HT1080 (cell line): ENCODE measurements at regions not wholly inside any gene's neighbourhood (a gene's known extent, or its start where the extent isn't known, plus 50 kb on each side); places are given as distances from the start of the nearest gene placed in this dataset.

Source experiments
- DNase-seq: peaks from one replicate; pipeline ENCODE4 v3.0.0-alpha.2; 2015; ENCODE audit warnings: low read depth

DNA sequence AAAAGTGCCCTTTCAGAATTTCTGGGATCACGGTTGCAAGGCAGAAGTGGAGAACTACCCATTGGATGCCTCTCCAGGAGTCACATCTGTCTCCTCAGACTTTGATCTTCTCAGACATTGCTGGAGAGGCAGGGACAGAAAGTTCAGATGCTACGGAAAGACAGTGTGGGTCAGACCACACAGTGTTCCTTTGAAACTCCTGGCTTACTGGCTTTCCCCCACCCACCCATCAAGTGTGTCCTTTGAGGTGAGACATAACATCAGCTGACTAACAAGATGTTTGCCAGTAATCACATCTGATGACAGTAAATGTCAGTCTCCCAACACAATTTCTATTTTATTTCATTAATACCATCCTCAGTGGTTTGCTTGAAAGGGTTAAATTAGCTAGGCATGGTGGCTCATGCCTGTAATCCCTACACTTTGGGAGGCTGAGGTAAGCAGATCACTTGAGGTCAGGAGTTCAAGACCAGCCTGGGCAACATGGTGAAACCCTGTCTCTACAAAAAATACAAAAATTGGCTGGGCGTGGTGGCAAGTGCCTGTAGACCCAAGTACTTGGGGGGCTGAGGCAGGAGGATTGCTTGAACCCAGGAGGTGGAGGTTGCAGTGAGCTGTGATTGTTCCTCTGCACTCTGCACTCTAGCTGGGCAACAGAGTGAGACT lies 67.2 kb upstream of the SNX9 start:
- no peak for DNase-seq

DNA sequence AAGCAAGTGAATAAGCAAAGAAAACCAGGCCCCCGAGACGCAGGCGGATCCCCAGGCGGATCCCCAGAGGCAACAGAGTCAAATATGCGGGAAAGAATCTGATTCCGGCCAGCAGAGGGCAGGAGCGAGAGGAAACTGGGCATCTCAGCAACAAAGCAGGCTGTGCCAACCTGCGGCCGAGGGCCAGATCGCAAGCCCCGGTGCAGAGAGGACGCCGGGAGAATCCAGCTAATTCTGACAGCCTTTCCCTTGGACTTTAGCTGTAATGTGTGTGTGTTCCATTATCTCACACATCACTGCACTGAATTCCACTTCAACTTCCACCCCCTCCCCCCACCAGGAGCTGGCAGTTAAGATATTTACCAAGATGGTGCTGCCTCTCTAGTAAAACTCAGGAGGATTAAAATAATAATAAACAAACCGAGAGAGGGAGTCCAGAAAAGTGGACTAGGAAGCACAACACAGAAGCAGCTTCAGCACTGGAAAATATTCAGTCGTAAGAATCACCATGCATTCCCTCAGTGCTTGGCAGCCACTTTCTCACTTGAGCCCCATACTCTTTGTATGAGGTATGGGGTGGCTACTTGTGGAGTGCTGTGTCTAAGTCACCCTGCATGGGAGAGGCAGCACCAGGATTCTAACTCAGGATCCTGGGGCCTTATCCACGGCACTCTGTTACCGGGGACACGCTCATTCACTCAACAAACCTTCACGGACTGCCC lies 66.2 kb upstream of the SNX9 start:
- DNase-seq: peak; percentile 76

DNA sequence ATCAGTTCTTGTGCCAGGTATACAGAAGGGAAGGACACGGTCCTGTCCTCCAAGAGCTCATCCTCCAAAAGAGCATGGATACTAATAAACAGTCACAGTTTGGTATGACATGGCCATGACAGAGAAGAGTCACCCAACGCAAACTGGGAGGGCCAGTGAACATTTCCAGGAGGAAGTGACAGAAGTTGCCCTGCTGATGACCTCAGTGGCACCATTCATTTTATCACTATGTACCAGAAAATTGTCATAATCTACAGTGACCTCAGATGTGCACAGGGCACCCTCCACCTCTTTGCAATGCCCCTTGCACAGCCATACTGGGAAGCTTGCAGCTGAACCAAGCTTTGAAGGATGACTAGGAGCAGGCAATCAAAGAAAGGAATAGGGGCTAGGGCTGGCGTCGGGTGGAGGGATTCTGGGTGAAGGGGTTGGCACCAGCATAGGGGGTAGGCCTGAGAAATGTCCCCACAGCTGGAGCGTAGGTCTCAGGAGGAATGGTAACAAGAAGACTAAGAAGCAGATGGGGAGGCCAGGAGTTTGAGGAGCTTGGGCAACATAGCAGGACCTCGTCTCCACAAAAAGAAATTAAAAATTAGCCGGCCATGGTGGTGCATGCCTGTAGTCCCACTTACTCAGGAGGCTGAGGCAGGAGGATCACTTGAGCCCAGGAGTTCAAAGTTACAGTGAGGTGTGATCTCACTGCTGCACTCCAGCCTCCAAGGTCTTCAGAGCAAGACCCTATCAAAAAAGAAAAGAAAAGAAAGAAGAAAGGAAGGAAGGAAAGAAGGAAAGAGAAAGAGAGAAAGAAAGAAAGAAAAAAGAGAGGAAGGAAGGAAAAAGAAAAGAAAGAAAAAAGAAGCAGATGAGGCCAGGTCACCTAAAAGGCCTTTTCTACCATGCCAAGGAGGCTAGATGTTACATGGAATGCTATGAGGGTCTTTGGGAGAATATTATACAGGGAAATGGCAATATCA lies 65.3 kb upstream of the SNX9 start:
- DNase-seq: no peak

DNA sequence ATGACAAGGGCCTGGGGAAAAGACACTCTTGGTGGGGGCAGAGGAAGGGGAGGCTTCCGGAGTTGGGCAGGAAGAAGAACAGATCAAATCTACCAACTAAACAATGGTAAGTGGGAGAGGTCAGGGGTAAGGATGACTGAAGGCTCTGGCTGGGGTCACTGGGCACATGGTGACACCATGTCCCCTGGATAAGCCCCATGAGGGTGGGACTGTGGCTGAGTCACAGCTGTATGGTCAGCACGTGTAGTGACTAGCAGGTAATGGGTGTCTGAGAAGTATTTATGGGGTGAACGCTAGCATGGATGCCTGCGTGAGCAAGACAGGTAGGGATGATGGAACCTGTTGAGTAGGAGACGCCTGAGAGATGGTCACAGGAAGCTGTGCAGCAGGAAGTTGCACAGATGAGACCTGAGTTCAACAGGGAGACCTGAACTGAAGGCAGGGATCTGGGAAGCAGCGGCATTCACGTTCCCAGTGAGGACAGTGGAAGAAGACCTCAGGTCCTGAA lies 64.5 kb upstream of the SNX9 start:
- no peak for DNase-seq

DNA sequence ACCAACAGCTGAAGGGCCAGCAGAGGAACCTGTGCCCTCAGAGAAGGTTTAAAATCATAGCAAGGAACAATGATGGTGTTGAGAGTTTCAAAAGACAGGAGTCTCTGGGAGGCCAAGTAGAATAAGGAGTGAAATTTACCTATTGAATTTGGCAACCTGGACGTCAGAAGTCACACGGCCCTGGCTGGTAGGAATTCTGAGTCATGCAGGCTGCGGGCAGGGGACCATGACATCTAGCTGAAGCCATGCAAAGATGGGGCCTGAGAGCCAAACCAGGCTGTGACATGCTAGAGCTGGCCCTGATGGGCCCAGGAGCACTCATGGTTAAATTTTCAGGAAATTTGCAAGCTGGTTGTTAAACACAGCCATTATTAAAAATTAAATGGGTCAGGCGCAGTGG lies 64.0 kb upstream of the SNX9 start:
- no peak for DNase-seq

DNA sequence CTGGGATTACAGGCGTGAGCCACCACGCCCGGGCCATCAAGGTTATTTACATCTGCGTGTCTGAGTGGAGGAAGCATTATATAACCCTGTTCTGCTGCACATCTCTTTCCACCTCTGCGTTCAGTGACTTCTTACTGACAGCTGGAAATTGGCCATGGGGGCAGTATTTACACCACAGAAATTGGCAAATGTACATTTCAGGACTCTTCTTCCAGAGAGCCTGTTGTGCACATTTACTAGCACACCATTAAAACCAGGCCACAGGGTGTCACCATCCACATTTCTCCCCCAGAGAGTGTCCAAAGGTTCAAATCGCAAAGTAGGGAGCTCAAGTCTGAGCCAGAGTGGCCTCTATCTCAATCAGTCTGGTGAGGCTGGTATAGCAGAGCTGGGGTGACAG lies 62.9 kb upstream of the SNX9 start:
- no peak for DNase-seq

DNA sequence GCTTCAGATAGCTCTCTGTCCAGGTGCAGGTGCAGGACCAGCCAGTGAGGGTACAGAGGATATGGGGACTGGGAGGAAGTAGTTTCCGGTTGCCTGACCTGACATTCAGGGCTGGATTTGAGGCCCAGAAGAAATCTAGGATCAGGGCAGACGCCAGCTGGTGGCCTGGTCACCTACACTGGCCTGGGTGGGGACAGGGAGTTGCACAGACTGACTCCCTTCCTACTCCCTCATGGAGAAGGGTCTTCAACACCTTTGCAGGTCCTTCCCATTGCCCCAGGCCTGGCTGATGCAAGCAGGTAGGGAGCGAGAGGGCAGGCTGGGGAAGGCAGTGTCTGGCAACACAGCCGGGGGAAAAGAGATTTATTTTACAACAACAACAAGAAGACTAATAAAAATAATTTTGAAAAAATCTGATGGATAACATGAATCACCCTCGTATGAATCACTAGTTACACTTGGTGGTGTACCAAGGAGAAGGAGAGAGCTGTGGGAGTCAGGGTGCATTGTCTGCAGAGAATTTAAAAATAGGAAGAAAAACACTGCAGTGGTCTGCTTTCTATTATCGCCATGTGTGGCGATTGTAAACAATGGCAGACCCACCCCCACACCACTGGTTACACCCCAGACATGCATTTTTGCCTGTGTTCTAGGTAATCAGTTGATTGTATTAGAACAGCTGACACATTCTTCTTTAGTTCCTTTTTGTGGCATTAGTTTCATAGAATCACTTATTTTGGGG lies 62.3 kb upstream of the SNX9 start:
- peak; percentile 88 for DNase-seq

DNA sequence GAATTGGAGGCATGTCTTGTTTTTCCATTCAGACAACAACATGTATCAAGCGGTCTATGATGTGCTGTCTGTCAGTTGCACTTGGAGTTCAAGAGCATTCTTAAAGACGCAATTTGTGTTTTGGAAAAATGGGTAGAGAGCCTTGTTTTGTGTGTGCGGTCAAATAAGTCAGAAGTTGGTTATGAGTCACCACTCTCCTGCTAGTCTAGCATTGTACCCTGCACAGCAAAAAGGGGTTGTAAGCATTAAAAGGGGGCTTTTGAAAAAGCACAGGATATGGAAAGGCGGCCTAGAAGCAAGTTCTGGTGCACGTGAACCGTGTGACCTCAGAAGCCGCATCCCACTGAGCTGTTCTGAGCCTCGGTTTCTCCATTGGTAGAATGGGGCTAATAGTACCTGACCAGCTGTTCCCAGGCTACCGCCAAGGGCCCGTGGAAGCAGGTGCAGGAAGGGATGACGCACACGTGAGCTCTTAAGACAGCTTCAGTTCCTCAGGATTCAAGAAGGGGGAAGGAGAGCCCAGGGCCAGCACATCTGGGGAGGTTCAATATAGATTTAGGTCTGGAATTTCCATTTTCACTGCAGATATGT lies 61.6 kb upstream of the SNX9 start:
- peak; percentile 80 for DNase-seq

DNA sequence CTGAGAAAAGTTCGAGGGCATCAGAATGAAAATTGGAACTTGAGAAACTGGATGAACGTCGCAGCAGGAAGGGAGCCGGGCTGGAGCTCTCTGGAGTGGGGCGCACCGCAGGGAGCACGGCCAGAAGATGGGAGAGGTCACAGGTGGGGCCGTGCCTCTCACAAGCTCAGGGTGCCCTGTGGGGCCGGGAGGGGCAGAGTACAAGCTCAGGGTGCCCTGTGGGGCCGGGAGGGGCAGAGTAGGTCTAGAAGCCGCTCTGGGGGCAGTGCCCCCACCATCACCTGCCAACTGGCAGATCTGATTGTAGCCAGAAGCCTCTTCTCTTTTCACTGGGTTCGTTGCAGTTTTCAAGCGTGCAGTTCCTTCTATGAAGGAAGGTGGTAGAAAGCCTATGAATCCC lies 61.1 kb upstream of the SNX9 start:
- DNase-seq: no peak

DNA sequence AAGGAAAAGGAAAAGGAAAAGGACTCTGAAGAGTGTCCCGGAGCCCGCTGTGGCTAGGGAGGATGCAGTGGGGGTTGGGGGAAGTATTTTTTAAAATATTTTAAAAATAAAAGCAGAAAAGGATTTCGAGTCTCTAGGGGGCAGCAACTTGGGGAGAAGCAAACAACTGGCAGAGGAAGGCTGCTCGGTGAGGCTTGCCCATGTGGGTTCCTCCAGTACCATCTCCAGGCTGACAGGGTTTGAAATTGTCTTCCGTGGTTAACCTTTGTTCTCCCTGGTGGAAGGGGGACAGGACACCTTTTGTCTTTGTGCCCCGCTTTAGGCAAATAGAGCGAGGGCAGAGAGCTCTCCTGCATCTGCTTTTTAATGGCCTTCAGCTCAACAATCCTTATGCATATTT lies 60.4 kb upstream of the SNX9 start:
- DNase-seq: no peak

DNA sequence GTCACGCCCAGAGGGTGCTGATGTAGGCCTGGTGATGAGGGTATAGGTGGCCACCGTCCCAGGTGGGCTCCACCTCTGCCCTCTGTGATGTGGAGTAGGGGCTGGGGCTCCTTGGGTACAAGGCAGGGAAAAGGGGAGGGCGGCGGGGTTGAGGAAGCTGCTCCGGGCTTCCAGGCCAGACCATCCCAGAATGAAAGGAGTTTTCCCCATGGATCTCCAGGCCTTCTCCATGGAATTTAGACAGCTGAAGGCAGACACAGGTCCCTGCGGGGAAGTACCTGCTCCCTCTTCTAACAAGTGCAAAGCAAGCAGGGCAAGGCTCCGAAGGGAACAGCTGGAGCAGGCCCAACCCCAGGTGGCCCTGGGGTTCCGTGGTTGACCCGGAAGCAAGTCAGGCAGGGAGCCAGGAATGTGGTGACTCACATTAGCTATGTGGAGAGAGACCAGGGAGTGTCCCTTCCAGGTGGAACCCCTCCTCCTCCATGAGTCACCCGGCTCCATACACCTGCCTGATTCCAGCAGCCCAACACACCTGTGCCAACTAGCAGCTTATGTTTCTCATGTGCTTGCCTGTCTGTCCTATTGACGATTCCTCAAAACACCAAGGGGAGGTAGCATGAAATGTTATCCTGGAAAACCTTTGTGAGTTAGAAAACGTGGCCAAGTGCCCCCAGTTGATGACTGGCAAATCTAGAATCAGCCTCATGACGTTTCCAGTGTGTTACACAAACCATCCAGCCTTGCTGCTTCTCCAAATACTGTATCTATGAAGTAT lies 59.7 kb upstream of the SNX9 start:
- DNase-seq: peak; percentile 85

DNA sequence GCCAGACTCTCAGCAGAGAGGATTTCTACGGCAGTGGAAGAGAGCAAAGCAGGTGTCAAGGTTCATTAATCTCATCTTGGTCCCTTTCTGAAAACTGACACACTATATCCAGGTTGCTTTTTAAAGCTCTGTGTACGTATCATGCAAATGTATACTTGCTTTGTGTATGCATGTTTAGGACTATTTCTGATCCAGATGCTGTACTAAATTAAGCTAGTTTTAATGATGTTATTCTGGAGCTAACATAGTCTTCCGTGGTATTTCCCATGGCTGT lies 59.2 kb upstream of the SNX9 start:
- no peak for DNase-seq

DNA sequence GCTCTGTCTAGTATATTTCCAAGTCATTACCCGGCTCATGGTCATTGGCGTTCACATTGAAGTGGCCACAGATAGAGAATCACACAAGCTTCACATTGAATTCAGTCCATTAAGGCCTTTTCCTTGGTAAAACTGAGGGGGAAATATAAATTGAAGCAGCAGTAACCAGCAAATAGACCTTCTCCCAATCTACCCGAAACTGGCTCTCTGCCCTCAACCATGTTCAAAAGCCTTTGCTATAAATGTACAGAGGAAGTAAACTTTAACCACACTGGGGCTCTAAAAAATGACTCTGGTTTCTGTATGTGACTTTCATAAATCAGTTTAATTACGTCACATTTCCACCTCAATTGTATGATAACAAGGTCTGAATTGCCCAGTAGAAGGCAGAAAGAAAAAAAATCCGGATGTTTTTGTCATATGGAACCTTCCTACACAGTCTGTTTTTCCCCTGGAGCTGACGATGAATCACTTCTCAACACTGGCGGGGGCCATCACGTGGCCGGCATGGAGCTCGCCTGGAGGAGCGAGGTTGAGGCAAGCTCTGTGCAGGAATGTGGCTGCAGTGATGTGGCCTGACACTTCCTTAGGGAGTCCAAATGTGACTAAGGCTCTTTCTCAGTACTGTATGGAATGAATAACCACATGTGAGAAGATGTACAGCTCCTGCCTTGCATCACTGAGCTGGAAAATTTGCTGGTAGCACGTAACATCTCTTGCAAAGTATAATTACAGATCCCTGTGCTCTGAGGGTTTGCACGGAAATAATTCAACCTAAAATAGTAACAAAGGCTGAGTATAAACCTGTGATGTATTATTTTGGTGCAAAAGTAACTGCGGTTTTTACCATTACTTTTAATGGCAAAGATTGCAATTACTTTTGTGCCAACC lies 58.6 kb upstream of the SNX9 start:
- DNase-seq: peak; percentile 100

DNA sequence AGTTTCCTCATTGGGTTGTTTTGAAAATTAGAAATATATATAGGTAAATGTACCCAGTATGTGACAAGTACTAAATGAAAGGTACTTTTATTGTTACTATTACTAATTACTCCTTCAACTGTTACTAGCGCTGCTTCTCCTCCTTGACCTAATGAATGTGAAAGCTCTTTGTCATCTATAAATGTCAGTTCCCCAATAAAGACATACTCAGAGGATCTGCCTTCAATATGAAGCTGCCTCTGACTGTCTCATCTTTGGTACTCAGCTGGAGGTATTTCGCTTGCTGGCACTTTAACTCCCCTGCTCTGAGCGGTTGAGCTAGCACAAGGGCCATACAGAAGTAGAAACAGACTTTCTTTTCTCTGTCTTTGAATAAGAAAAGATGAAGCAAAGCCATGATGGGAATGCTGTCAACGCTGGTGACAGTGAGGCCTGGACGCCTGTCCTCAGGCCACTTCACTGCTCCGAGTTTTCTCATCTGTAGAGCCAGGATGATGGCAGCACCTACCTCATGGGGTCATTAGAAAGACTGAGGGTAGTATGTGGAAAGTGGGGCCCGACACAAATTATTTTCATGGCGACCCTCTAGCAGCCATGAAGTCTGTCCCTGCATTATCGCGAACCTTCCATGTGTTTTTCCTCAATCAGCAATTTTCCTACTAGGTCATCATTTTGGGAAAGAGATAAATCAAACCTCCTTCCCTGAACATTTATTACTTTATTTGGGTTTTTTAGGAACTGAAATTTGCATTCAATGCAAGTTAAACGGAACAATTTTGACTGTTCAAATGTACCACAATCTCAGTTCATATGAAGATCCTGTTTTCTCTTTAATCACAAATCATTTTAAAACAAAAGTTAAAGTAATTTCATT lies 55.9 kb upstream of the SNX9 start:
- no peak for DNase-seq

DNA sequence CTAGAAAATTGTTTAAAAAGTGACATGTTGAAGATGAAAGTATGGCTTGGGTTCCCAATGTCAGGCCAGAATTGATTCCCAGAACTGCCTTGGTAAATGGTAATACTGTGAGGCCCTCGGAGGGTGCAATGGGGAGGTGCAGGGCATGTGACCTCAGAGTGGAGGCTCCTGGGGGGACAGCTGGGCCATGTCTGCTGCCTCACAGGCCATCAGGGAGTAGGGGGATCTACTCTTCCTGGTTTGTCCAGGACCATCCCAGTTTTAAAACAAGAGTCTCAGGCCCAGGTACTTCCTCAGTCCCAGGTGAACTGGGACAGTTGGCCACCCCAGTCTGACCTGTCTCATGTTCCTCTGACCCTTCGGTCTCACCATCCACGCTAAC lies 55.3 kb upstream of the SNX9 start:
- no peak for DNase-seq

DNA sequence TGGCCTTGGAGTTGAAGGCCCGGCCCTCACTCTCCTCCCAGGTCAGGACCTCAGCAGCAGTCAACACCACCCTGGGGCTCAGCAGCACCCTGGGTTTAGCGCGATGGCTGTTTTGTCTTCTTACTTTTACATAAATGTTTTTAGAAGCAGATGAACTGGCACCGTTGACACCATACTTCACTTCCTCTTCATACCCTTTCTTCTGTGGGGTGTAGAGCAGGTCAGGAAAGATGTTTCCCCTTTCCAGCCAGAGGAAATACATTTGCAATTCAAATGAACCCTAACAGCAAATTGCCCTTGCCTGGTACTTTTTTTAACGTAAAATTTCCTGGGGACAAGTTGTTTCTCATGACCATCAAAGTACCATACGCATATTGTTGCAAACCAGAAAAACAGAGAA lies 54.7 kb upstream of the SNX9 start:
- no peak for DNase-seq

DNA sequence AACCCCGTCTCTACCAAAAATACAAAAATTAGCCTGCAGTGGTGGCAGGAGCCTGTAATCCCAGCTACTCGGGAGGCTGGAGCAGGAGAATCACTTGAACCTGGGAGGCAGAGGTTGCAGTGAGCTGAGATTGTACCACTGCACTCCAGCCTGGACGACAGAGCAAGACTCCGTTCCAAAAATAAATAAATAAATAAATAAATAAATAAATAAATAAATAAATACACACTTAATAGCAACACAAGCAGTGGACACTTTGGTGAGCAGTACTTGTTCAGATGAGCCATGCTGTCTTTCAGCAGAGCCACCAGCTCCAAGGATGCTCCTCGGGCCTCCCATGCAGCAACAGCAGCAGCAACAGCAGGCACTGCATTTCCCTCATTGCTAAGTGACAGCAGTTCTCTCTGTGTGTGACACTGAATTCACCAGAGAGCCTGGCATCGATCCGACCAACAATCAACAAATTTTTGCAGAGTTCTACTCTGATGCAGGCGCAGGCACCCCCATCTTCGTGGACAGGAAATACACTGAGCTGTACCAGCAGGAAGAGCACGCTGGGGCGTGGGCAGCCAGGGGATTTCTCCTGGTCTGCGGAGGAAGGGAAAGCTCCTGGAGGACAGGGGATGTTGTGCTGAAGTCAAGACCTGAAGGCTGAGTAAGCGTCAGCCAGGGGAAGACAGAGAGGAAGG lies 54.0 kb upstream of the SNX9 start:
- DNase-seq: no peak
